Upper lobe of left lung (tissue), 6 donors: ENCODE measurements at regions not wholly inside any gene's neighbourhood (a gene's known extent, or its start where the extent isn't known, plus 50 kb on each side); places are given as distances from the start of the nearest gene placed in this dataset.

Experiments used
- ATAC-seq, 2 donors: fragments of 200-7000 bp; cut with Tn5 transposase; one replicate each; pipeline ENCODE4 v1.9.1; 2022; ENCODE audit warnings: mild to moderate bottlenecking in 2 of 2, moderate library complexity in 2 of 2; ENCODE audit not compliant: low FRiP score in 2 of 2
- DNase-seq, 2 donors: peaks; one replicate each; pipeline ENCODE4 v3.0.0-alpha.2; 2019 to 2020
- H3K27ac ChIP-seq, 4 donors: fragments of 200-600 bp; sonication (generic); one replicate each; pipeline ENCODE4 v1.5.1; 2016 to 2019
- H3K27me3 ChIP-seq, 4 donors: fragments of 200-600 bp; sonication (generic); one replicate each; pipeline ENCODE4 v1.5.1; 2017 to 2019
- H3K36me3 ChIP-seq, 4 donors: fragments of 200-600 bp; sonication (generic); one replicate each; pipeline ENCODE4 v1.5.1; 2016 to 2019
- H3K4me1 ChIP-seq, 4 donors: fragments of 200-600 bp; sonication (generic); one replicate each; pipeline ENCODE4 v1.5.1; 2018 to 2019
- H3K4me3 ChIP-seq, 4 donors: fragments of 200-600 bp; sonication (generic); one replicate each; pipeline ENCODE4 v1.5.1; 2017 to 2019; ENCODE audit warnings: mild to moderate bottlenecking in 2 of 4, moderate library complexity in 1 of 4
- H3K9me3 ChIP-seq, 4 donors: fragments of 200-600 bp; sonication (generic); one replicate each; pipeline ENCODE4 v1.5.1; 2018 to 2019
- CTCF ChIP-seq, 6 experiments: fragments of 450-650 bp in 4 of 6; fragments of 200-600 bp in 2 of 6; sonication (generic) in 2 of 6; IDR thresholded peaks; one replicate each; pipeline ENCODE4 v1.5.1; 2016 to 2019; ENCODE audit warnings: antibody characterized with exemption in 6 of 6
- EP300 ChIP-seq, 4 donors: sonication (generic); formaldehyde crosslinking; IDR thresholded peaks; one replicate each; pipeline ENCODE4 v1.5.1; 2017; ENCODE audit warnings: antibody characterized with exemption in 4 of 4, control low read depth in 2 of 4
- POLR2A ChIP-seq, 4 donors: fragments of 450-650 bp; IDR thresholded peaks; one replicate each; pipeline ENCODE4 v1.5.1; 2016 to 2017; ENCODE audit warnings: antibody characterized with exemption in 4 of 4, mild to moderate bottlenecking in 2 of 4
- POLR2AphosphoS5 ChIP-seq, 2 donors: sonication (generic); formaldehyde crosslinking; IDR thresholded peaks; one replicate each; pipeline ENCODE4 v1.5.1; 2017; ENCODE audit warnings: antibody characterized with exemption in 2 of 2
- WGBS, 2 donors: methylation state at CpG; one replicate each; pipeline ENCODE4 v1.1.5; 2017 to 2018; 5-methylcytosine and 5-hydroxymethylcytosine counted together
- donor health status: DM: no; HTN: no; CAD: no; lungs with moderate emphysema.
- donor health status: DM: no; HTN: yes; CAD: no; lungs with severe emphysema.

- WGBS, 2 donors = 86 to 89% methylated on average over 7 of the region's 7 CpGs
- no peak overlapping the region for H3K27ac ChIP-seq
- TF ChIP-seq POLR2A (IDR thresholded peaks at IDR 0.05) (no peak), CTCF (IDR thresholded peaks at IDR 0.05) (no peak), POLR2AphosphoS5 (IDR thresholded peaks at IDR 0.05) (no peak), EP300 (IDR thresholded peaks at IDR 0.05) (no peak)
- H3K4me3 ChIP-seq = no peak overlapping the region
- H3K36me3 ChIP-seq = no peaks in the 10 kb centered on the region
- H3K27me3 ChIP-seq = no peaks in the 10 kb centered on the region
- H3K4me1 ChIP-seq = no peaks in the 10 kb centered on the region
- ATAC-seq (no peak), DNase-seq (no peak)
- no peaks in the 10 kb centered on the region for H3K9me3 ChIP-seq
Observed at GRCh38 chr15:47620960-47621681, 96.2 kb upstream of the SEMA6D start.

- DNase-seq = no peak
- ATAC-seq = no peak
- 72 to 73% methylated on average over 2 of the region's 2 CpGs for WGBS, 2 donors
- H3K9me3 ChIP-seq = no peaks in the 10 kb centered on the region
- no peaks in the 10 kb centered on the region for H3K27me3 ChIP-seq
- TF ChIP-seq POLR2AphosphoS5 (IDR thresholded peaks at IDR 0.05) (no peak), EP300 (IDR thresholded peaks at IDR 0.05) (no peak), CTCF (IDR thresholded peaks at IDR 0.05) (no peak), POLR2A (IDR thresholded peaks at IDR 0.05) (no peak)
- H3K4me3 ChIP-seq = no peak overlapping the region
- H3K27ac ChIP-seq = no peak overlapping the region
- no peaks in the 10 kb centered on the region for H3K4me1 ChIP-seq
- H3K36me3 ChIP-seq = no peaks in the 10 kb centered on the region
Observed at GRCh38 chr15:47622055-47622454, 95.2 kb upstream of the SEMA6D start.

GRCh38 chr15:47624503-47624902 lies 92.8 kb upstream of the SEMA6D start:
- H3K27ac ChIP-seq = no peak overlapping the region
- H3K9me3 ChIP-seq = no peaks in the 10 kb centered on the region
- no peaks in the 10 kb centered on the region for H3K36me3 ChIP-seq
- no peak for ATAC-seq
- no peaks in the 10 kb centered on the region for H3K27me3 ChIP-seq
- TF ChIP-seq POLR2A (IDR thresholded peaks at IDR 0.05) = no peak
- TF ChIP-seq CTCF (IDR thresholded peaks at IDR 0.05) = no peak
- TF ChIP-seq POLR2AphosphoS5 (IDR thresholded peaks at IDR 0.05) = no peak
- TF ChIP-seq EP300 (IDR thresholded peaks at IDR 0.05) = no peak
- no peaks in the 10 kb centered on the region for H3K4me1 ChIP-seq
- H3K4me3 ChIP-seq = no peak overlapping the region
- no peak for DNase-seq

GRCh38 chr15:47639042-47639441 lies 78.3 kb upstream of the SEMA6D start:
- Histone ChIP-seq H3K36me3 (no peaks in the 10 kb centered on the region), H3K27ac (no peak overlapping the region), H3K27me3 (no peaks in the 10 kb centered on the region), H3K9me3 (no peaks in the 10 kb centered on the region), H3K4me1 (no peaks in the 10 kb centered on the region), H3K4me3 (no peak overlapping the region)
- ATAC-seq = no peak
- TF ChIP-seq EP300 (IDR thresholded peaks at IDR 0.05) = no peak
- TF ChIP-seq POLR2A (IDR thresholded peaks at IDR 0.05) = no peak
- TF ChIP-seq CTCF (IDR thresholded peaks at IDR 0.05) = no peak
- TF ChIP-seq POLR2AphosphoS5 (IDR thresholded peaks at IDR 0.05) = no peak
- DNase-seq = no peak
- 100% methylated on average over 1 of the region's 1 CpG for WGBS, 2 donors

GRCh38 chr15:47640079-47640478 lies 77.2 kb upstream of the SEMA6D start:
- DNase-seq (no peak), ATAC-seq (no peak)
- Histone ChIP-seq H3K27ac (no peak overlapping the region), H3K27me3 (no peaks in the 10 kb centered on the region), H3K9me3 (no peaks in the 10 kb centered on the region), H3K4me1 (no peaks in the 10 kb centered on the region), H3K36me3 (no peaks in the 10 kb centered on the region), H3K4me3 (no peak overlapping the region)
- 78 to 88% methylated on average over 5 of the region's 5 CpGs for WGBS, 2 donors
- TF ChIP-seq EP300 (IDR thresholded peaks at IDR 0.05) (no peak), POLR2A (IDR thresholded peaks at IDR 0.05) (no peak), CTCF (IDR thresholded peaks at IDR 0.05) (no peak), POLR2AphosphoS5 (IDR thresholded peaks at IDR 0.05) (no peak)
